ENCODE measurements at regions not wholly inside any gene's neighbourhood (a gene's known extent, or its start where the extent isn't known, plus 50 kb on each side); places are given as distances from the start of the nearest gene placed in this dataset.

- no peak for TF ChIP-seq ATF6 (CRISPR knock-in tag; conservative IDR thresholded peaks at IDR 0.05)
- no peak for TF ChIP-seq REST (IDR thresholded peaks at IDR 0.05; ENCODE audit: borderline replicate concordance in 1 of 2, low read depth in 1 of 2, low read length in 2 of 2)
- TF ChIP-seq EZH2 (conservative IDR thresholded peaks at IDR 0.05; ENCODE audit: low read depth, low read length): no peak
- no peak for TF ChIP-seq MYNN (CRISPR knock-in tag; IDR thresholded peaks at IDR 0.05; ENCODE audit: low read depth)
- no peak for TF ChIP-seq ZNF143 (CRISPR knock-in tag; IDR thresholded peaks at IDR 0.05)
- TF ChIP-seq NFYB (CRISPR knock-in tag; IDR thresholded peaks at IDR 0.05): no peak
- no peak for TF ChIP-seq BCLAF1 (IDR thresholded peaks at IDR 0.05)
- TF ChIP-seq CTCF (CRISPR knock-in tag; IDR thresholded peaks at IDR 0.05): no peak
- no peak for TF ChIP-seq RFX5 (IDR thresholded peaks at IDR 0.05; ENCODE audit: low read depth, low read length)
- TF ChIP-seq POLR2A (IDR thresholded peaks at IDR 0.05; ENCODE audit: insufficient read depth in 1 of 2, low read depth in 2 of 2, low read length in 2 of 2): no peak
- no peak for TF ChIP-seq CREB1 (IDR thresholded peaks at IDR 0.05)
- TF ChIP-seq CREB1 (CRISPR knock-in tag; IDR thresholded peaks at IDR 0.05): no peak
- TF ChIP-seq GABPA (IDR thresholded peaks at IDR 0.05; ENCODE audit: low read depth, low read length): no peak
- TF ChIP-seq GABPA (CRISPR knock-in tag; IDR thresholded peaks at IDR 0.05; ENCODE audit: low read depth): no peak
- TF ChIP-seq SUZ12 (IDR thresholded peaks at IDR 0.05; ENCODE audit: low read depth, low read length): no peak
- no peak for TF ChIP-seq STAG1 (CRISPR knock-in tag; IDR thresholded peaks at IDR 0.05)
Observed at GRCh38 chr12:105832021-105832420, 306.7 kb downstream of the NUAK1 start.
